ENCODE measurements at regions not wholly inside any gene's neighbourhood (a gene's known extent, or its start where the extent isn't known, plus 50 kb on each side); places are given as distances from the start of the nearest gene placed in this dataset.
"Not testable (repeated sequence)": the region's sequence is repeated elsewhere in the genome, so short reads cannot be mapped to it uniquely, and the experiment has no call there.

DNA sequence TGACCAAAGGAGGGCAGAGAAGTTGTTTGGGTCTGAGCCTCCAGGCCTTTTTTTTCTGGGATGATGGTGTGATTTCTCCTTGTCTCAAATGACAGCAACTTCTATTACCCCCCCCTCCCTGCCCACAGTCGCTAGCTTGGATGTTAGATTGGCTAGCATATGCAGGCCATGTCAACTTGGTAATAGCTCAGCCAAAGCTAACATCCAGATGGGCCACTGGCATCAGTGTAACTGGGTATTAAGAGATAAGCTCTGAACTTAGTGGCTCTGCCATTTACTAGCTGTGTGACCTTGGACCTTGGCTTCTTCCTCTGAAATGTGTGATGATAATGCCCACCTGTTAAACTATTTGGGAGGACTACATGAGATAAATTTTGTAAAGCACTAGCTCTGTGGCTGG is 86.9 kb upstream of the TSPAN2 start:
- DNase-seq: no peak

GRCh38 chr1:115175596-115175995 is 86.3 kb upstream of the TSPAN2 start:
- no peak for DNase-seq

GRCh38 chr1:115173151-115173550 is 83.8 kb upstream of the TSPAN2 start:
- DNase-seq: no peak

- DNase-seq: no peak
Measured at GRCh38 chr1:115172270-115172669, 83.0 kb upstream of the TSPAN2 start.

GRCh38 chr1:115170961-115171392 is 81.7 kb upstream of the TSPAN2 start:
- no peak for DNase-seq

GRCh38 chr1:115170377-115170776 is 81.1 kb upstream of the TSPAN2 start:
- DNase-seq: no peak

- no peak for DNase-seq
Measured at GRCh38 chr1:115168026-115168425, 78.7 kb upstream of the TSPAN2 start.

DNA sequence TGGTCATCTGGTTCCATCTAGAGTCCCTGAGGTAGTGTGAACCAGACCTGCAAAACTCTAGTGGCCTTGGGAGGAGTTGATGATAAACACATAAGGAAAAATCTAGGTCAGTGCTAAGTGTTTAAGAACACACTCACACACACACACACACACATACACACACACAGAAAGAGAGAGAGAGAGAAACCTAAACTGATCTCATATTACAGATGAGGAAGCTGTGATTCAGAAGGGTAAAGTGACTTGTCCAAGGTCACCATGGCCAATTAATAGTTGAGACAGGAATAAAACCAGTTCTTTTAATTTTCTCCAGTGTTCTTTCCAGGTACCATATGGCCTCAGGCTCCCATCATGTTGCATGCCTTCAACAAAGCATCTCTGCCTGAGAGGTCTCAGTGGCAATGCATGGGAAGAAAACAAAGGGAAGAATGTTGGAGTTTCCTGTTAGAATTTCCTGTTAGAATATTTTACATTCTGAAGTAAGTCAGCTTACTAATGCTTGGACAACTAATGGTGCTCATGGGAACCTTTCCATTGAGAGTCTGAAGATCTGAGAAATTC is 77.3 kb upstream of the TSPAN2 start:
- DNase-seq: no peak

DNA sequence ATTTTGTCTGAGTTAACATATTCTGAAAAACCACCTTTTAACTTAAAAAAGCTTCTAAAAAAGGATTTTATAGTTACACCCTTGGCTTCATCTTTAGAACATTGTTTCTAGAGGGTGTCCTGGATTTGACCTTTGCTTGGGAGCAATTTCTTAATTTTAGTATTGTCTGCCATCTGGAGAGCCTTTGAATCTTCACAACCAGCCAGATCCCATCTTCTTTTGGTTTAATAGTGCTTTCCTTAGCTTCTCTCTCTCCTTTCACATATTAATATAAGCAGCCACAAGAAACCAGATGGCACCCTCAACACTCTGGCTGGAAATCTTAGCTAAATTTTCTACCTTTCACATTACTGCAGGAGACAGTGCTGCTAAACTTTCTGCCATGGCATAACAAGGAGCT is 76.5 kb upstream of the TSPAN2 start:
- no peak for DNase-seq

- DNase-seq: no peak
Measured at GRCh38 chr1:115164940-115165705, 75.8 kb upstream of the TSPAN2 start.

DNA sequence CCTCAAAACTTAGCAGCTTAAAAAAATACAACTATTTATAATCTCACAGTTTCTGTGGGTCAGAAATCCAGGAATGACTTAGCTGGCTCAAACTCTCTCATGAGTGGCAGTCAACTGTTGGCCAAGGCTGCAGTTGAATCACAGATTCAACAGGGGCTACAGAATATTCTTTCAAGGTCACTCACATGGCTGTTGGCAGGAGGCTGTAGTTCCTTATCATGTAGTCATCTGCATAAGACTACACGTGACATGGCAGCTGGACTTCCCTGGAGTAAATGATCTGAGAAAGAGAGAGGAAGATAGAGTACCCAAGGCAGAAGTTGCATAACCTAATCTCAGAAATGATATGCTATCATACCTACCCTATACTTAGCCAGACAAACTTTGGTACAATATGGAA is 75.2 kb upstream of the TSPAN2 start:
- DNase-seq: no peak

- DNase-seq: no peak
Measured at GRCh38 chr1:115160728-115161127, 71.4 kb upstream of the TSPAN2 start.

- DNase-seq: no peak
Measured at GRCh38 chr1:115159958-115160357, 70.7 kb upstream of the TSPAN2 start.

DNA sequence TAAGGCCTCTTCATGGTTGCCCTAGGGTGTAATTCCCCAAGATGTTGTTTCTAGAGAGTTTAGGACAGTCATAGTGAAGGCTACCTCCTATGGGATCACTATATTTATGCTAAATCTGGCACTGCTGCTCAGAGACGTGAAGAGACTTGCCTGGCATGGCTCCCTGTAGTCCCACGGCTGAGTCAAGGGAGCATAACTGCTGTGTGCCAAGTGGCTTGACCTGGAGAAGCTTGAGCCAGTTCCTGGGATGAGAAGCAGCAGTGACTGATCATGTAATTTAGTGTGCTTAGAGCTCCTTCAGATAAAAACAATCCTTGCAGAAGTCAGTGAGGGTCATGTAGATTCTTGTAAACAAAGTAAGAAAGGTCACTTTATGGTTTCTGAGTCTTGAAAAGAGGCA is 68.9 kb upstream of the TSPAN2 start:
- no peak for DNase-seq

GRCh38 chr1:115156826-115157468 is 67.6 kb upstream of the TSPAN2 start:
- no peak for DNase-seq

GRCh38 chr1:115153966-115154557 is 64.8 kb upstream of the TSPAN2 start:
- DNase-seq: no peak

- DNase-seq: not testable (repeated sequence)
Measured at GRCh38 chr1:115147928-115148327, 58.6 kb upstream of the TSPAN2 start.

DNA sequence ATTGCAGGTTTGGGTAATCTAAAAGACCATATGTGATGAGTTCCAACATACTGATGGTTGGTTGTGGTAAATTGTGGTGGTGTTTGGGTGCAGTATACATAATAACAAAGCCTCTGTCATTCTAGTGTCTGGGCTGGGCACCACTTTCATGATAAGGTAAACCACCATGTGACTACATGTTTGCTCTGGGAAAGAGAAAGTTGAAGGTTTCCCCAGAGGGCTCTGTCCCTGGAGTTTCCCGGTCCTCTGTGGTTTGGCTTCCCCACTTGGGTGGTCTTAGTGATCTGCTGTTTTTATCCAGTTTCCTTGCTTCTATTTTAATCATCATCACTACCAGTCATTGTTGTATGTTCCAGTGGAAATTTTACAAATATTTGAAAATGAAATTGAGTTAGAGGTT is 55.9 kb upstream of the TSPAN2 start:
- DNase-seq: no peak

DNA sequence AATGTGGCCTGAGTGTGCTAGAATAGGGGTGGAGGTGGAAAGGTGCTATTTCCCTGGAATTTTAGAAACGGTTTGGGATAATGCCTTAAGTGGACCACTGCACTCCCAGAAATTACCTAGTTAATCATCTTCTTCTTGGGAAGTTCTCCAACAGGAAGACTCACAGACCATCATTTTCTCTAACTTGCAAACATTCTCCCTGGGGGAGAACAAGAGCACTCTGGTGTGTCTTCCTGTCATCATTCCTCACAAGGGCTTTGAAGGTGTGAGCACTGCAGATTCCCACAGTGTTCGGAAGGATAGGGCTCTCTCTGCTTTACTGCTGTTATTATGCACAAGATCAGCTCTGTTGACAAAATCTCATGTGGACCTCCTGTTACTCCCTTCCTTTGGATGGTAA is 54.9 kb upstream of the TSPAN2 start:
- no peak for DNase-seq

- DNase-seq: no peak
Measured at GRCh38 chr1:115142616-115143015, 53.3 kb upstream of the TSPAN2 start.

GRCh38 chr1:115141145-115141454 is 51.8 kb upstream of the TSPAN2 start:
- DNase-seq: no peak

DNA sequence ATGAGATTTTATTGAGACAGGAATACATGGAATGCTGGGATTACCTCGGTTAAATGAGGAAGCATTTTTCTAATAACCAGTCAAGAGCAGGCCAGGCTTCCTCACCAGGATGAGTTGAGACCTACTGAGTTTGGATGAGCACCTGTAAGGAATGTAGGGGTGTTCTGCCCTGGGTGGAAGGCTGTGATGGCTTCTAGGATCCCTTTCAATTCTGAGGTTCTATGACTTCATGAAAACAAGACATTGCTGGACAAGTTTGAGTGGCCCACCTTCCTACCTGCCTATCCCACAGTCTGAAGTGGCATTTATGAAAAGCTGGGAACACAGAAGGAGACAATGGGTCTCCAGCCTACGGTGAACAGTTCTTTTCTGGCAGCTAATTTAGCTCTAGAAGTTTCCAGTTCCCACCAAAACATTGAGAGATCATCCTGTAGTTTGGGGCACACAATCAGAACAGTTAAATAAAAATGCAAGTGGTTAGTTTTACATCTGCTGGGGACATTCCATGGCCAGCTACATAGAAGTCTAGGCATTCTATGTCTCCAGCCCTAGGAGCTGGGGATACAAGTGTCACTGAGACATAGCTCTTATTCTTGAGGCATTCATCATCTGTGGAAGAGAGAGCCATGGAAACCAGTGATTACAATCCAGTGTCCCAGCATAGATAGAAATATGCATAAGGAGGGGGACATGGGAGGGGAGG is 51.3 kb upstream of the TSPAN2 start:
- DNase-seq: no peak

DNA sequence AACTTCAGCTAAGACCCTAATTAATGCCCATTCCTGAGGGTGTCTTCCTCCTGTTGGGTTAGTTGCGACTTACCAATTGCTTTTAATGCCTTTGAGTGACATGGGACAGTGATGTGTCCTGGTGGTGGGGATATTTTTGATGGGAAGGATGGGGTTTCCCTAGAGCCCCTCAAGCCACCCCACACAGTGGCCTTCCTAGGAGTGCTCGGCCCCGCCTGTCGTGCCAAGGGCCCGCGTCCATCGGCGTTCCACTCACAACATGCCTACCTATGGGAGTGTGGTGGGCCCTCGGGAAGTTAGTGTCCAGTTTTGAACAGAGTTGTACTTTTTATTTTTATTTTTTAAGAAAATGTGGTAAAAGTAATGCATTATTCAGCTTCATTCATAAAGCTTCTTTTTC is 50.1 kb upstream of the TSPAN2 start:
- DNase-seq: no peak

Data from NCI-H2029 (cell line).